HG03039 (cell line): ENCODE measurements at regions not wholly inside any gene's neighbourhood (a gene's known extent, or its start where the extent isn't known, plus 50 kb on each side); places are given as distances from the start of the nearest gene placed in this dataset.

Experiments
- ATAC-seq: cut with Tn5 transposase; IDR thresholded peaks from one replicate; pipeline ENCODE4 v1.9.1; 2021; ENCODE audit warnings: mild to moderate bottlenecking, moderate library complexity; ENCODE audit not compliant: unreplicated experiment

DNA sequence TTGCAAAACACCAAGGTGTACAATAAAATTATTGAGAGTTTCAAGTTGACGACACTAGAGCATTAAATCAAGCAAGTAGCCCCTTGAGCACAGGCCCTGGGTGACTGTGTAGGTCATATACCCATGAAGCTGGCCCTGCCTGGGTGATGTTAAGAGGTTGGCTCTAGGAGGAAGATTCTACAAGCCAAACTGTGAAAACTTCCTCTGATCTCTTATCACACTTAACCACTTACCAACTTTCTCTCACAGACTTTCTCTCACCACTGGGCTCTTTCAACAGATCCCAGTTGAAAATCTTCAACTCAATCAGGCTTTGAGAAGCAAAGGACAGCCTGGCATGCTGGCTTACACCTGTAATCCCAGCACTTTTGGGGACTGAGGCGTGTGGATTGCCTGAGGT, 186.9 kb upstream of the BTG1 start:
- ATAC-seq, result no peak

DNA sequence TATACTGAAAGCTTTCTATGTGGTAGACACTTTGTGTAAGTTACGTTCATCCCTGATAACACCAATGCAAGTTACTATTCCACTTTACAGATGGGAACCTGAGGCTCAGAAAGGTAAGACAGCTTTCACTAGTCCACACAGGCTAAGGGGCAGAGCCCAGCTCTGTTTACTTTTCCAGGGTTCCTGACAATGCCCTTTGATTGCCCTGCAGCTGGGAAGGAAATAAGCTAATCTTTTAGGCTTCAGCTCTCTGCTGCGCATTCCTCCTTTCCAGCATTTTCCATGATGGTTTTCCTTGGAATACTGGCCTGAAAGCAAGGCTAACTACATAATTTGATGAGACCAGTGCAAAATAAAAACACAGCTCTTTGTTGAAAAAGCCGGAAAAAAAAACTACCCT, 185.7 kb upstream of the BTG1 start:
- no peak for ATAC-seq

DNA sequence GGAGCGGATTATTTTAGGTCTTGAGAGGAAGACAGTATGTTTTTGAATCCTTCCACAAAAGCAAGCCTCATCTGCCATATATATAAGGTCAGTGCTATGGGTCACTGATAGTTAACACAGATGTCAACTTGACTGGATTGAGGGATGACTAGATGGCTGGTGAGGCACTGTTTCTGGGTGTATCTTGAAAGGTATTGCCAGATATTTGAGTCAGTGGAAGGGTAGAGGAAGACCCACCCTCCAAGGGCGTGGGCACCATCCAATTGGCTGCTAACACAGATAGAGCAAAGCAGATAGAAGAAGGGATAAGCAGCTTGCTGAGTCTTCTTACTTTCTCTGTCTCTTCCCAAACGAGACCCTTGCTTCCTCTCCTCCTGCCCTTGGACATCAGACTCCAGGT, 185.0 kb upstream of the BTG1 start:
- no peak for ATAC-seq

DNA sequence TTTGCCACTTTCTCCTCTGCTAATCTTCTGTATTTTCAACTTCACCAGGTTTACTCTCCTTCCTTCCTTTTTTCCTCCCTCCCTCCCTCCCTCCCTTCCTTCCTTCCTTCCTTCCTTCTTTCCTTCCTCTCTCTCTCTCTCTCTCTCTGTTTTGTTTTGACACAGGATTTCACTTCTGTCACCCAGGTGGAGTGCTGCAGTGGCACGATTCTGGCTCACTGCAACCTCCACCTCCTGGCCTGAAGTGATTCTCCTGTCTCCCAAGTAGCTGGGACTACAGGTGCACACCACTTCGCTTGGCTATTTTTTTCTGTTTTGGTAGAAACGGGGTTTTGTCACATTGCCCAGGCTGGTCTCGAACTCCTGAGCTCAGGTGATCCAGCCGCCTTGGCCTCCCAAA, 181.2 kb upstream of the BTG1 start:
- ATAC-seq, result no peak

DNA sequence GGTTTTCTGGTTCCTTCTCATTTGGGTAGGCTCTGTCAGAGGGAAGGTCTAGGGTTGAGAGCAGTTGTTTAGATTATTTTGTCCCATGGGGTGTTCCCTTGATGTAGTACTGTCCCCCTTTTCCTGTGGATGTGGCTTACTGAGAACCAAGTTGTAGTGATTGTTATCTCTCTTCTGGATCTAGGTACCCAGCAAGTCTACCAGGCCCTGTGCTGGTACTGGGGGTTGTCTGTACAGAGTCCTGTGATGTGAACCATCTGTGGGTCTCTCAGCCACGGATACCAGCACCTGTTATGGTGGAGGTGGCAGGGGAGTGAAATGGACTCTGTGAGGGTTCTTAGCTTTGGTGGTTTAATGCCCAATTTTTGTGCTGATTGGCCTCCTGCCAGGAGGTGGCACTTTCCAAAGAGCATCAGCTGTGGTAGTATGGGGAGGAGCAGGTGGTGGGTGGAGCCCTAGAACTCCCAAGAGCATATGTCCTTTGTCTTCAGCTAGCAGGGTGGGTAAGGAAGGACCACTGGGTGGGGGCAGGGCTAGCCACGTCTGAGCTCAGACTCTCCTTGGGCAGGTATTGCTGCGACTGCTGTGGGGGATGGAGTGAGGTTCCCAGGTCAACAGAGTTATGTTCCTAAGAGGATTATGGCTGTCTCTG, 179.3 kb upstream of the BTG1 start:
- ATAC-seq, result no peak

DNA sequence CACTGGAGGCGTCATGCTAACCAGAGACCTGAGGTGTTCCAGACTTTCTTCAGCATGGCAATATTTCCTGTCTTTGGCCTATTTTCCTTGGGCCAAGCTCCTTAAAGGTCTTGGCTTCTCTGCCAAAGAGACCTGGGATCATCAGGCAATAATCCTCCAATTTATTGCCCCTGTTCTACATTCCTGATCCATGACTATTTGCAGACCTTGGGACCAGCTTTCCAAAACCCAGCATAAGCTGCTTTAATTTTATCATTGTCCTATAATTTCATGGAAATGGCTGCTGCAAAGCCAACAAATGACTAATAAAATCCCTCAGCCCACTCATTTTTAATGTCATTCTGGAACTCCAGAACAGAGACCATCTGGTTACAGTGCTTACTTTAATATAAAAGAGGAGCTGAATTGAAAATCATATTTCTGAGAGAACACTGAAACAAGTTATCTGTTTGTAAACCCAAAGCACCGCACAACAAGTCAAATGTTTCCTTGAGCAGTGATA, 166.9 kb upstream of the BTG1 start:
- ATAC-seq, result no peak

DNA sequence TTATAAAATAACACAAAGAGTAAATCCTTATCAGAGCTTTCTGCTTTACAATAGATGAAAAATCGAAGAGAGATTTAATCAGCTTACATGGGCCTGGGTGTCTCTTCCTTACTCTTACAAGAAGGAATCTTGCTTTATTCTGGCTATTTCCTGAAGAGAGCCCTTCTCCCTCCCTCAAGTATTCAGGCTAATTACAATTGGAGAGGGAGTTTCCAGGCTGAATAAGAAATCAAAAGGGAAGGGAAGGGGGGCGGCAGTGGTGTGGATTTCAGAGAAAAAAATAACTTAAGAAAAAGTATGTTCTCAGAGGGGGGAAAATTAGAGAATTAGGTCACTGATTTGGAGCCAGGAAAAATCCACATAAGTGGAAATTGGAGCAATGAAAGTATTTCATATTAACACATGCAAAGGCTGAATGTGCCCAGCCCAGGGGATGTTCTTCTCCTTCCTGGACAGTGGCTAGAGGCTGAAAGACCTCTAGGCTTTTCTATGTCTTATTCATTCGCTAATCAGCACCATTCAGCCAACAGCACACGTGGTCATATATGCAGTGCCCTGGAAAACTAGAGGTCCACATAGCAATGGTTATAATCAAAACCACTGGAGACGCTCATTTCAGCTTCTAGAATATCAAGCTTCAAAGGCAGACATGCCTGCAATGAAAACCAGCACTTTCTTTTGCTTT, 158.9 kb upstream of the BTG1 start:
- no peak for ATAC-seq

DNA sequence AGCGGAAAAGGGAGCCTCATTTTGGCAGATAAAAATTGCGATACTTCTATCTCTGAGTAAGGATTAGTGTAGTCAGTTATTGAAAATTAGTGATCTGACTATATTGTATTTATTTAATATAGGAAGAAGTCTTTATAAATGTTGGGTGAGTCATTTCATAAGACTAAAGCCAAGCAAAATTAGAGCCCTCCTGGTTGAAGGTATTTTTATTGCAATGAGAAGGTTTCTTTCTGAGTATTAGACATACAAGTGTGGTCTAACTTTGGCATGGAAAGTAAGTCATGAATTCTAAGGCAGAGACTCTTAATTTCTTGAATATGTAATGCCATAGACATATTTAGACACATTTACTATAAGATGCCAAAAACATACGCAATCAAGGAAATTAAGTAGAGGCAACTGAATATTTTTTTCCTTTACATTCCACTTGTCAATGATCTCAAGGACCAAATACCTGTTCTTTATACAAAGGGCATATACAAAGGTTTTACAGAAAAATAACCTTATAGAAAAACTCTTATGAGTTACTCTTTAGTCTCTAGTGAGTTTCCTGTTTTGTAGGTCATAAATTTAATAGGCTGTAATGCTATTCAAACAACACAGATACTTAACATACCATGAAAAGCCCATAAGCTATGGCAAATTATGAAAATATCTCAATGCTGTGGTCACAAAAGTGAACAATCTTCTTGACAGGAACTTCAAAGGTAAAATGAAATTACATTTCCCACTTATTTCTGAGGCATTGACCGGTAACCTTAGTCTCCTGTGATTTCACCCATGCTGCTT, 156.6 kb upstream of the BTG1 start:
- ATAC-seq, result no peak

DNA sequence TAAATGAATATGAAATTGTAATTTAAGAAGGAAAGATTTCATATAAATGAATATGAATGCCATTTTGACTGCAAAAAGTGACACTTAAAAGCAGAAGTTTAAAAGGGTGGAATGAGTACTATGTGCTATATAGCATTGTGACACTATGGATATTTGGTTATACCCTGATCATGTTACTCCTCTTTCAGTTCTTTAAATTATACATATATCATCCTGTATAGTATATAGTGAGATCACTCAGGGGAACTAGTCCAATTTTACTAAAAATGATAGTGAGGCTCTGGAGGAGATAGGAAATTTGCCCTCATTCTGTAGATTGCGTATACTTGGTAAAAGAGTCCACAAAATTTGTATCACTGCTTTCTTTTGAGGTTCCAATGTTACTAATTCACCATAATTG, 155.7 kb upstream of the BTG1 start:
- ATAC-seq, result no peak

DNA sequence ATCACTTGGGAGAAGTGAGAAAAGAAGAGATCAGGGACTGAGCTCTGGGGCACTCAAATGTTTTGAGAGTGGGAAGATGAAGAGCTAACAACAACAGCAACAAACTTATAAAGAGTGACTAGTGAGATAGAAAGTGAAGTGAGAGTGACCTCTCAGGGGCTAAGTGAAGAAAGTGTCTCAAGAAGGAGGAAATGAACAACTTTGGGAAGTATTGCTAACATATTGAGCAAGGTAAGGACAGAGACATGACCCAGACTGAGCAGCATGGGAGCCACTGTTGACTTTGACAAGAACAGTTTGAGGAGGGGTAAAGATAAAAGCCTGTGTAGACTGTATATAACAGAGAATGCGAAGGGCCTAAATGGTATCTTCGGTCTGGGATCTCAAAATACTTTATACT, 155.1 kb upstream of the BTG1 start:
- no peak for ATAC-seq

DNA sequence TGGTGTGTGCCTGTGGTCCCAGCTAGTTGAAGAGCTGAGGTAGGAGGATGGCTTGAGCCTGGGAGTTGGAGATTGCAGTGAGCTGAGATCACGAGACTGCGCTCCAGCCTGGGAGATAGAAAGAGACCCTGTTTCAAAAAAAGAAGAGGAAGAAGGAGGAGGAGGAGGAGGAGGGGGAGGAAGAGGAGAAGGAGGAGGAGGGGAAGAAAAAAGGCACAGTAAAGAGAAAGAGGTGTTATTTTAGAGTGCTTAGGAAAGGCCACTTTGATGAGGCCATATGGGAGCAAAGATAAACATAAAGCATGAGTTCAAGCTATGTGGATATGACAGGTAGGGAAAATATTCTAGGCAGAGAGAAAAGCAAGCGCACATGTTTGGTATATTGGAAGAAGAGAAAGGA, 154.1 kb upstream of the BTG1 start:
- ATAC-seq, result no peak

DNA sequence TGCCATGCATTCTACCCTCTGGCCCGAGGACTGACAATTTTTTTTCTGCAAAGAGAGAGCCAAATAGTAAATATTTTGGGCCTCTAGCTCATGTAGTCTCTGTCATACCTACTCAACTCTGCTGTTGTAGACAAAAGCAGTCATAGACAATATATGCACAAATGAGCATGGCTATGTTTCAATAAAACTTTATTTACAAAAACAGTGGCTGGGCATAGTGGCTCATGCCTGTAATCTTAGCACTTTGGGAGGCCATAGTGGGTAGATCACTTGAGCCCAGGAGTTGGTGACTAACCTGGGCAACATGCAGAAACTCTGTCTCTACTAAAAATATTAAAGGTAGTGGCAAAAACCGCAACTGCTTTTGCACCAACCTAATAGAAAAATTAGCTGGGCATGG, 153.7 kb upstream of the BTG1 start:
- ATAC-seq, result no peak

DNA sequence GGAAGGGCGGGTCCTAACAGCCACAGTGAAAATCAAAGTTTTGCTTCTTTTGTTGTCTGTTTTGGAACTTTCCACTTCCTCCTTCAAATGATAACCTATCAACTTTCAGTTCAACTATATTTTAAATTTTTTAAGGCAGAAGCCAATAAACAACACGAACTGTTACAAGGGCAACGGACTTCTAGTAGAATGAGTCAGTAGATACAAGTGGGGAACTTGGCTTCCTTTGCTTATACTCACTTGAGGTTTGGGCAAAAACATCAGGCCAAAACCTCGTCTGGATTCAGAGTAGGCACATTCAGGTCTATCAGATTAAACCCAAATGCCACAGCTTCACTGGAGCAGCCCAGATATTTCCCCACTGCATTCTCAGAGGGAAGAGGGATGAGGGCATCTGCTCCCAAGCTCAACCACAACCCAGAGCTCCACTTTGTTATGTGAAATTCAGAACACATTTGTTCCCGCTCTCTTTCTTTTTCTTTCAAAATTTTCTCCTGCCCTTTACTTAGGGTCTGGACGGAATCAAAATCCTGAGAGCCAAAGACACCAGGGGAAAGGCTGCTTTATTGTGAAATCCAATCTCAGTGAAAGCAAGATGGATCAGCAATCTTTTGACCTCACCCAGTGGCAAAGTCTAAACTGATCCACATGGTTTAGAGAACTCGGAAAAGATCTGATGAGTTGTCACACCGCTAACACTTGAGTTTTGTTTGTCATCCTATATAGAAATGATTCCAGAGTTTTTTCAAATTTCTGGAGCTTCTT, 152.5 kb upstream of the BTG1 start:
- ATAC-seq, result no peak

DNA sequence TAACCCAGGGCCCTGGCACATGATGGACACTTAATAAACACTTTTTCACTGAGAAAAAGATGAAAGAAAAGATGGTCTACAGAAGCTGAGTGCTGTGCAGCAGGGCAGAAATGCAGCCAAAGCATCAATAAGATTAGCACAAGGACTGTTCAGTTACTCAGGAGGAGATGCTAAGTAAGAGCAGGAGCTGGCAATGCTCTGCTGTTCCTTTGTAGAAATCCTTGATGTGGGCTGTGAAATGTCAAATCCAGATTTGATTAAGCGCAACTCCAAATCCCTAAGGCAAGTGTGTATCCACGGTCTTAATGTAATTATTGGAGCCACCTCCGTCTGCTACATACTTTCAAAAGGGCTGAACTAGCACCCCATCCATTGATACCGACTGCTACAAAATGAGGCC, 151.8 kb upstream of the BTG1 start:
- no peak for ATAC-seq

DNA sequence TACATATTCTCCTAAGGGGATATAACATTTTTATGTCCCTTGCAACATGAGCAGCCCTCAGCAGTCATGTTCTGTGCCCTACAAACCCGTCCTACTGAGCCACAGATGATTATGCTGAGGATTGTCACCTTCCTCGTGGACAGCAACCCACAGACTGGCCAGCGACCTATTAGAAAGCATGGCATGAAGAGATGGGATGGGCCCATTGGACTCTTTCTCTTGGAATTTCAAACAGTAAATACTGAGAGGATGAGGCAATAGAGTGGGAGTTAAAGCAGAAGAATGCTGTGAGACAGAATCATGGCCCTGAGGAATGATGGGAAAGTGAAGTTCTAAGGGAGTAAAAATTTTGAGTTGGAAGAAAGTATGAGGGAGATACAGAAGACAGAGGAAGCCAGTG, 149.9 kb upstream of the BTG1 start:
- no peak for ATAC-seq

DNA sequence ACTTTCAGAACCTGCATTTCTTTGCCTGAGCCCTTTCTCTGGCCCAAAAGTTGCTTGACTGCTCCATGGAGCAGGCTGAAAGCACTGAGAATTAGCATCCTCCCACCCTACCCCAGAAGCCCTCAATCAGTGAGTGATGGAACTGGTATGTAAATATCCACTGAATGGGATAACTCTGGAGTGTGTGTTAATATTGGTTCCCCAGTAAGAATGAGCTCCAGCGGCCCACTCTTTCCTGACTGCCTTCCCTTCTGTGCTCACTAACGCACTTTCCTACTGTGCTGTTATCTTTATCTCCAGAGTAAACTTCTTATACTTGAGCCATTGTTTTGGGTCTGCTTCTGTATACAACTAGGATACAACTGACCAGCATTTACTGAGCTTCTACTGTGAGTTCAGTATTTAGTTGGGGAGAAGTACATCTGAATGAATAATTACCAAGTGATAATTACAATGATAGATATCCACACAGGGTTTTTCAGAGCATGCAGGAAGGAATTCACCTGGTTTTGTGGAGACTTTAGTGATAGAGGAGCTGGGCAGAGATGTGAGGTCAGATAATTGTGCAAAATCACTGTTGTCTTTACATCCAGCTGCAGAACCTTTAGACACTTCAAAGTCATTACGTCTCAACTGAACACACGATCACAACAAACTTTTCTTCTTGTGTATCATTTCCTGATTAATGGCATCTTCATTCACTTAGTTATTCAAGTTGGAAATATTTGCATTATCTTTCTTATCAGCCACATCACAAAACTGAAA, 149.2 kb upstream of the BTG1 start:
- ATAC-seq, result no peak

DNA sequence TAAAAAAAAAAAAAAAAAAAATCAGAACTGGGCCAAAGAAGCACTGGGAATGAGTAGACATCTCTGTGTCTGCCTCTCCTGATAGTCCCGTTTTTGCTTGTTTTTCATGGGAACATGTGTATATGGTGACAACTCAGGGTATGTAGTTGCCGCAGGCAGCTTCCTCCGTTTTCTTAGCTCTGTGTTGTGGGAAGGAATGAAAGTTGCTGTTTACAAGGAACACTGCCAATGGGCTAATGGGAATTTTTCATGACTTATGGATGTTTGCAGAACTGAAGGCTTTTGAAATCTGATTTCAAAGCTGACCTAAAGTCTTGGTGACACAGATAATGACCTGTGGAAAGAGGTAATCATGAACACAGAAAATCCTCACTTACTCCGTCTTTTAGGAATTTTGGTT, 146.4 kb upstream of the BTG1 start:
- no peak for ATAC-seq

DNA sequence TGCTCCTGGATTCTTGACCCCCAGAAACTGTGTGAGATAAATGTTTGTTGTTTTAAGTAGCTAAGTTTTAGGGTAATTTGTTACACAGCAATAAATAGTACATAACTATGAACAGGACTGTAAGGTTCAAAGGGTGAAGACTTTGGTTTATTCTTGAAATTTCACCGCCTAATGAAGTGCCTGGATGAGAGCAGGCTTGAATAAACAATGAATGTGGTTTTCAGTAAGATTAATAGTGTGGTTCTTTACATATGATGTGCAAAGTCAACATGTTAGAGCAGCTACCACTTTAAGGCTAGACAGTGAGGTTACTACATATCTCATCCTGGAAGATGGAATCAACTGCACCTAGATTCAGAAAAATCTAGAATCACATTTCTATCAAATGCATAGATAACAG, 145.2 kb upstream of the BTG1 start:
- no peak for ATAC-seq

DNA sequence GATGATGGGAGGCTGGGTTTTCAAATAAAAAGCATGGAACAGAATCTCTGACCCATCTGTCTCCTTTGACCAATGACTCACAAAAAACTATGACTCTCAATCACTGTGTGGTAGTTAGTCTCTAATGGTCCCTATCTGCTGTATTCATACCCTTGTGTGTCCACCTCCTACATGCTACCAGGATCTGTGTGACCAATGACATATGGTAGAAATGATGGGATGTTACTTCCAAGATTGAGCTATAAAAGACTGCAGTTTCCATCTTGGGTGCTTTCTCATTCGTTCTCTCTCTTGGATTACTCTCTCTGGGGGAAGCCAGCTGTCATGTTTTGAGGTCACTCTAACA, 144.7 kb upstream of the BTG1 start:
- ATAC-seq, result no peak

DNA sequence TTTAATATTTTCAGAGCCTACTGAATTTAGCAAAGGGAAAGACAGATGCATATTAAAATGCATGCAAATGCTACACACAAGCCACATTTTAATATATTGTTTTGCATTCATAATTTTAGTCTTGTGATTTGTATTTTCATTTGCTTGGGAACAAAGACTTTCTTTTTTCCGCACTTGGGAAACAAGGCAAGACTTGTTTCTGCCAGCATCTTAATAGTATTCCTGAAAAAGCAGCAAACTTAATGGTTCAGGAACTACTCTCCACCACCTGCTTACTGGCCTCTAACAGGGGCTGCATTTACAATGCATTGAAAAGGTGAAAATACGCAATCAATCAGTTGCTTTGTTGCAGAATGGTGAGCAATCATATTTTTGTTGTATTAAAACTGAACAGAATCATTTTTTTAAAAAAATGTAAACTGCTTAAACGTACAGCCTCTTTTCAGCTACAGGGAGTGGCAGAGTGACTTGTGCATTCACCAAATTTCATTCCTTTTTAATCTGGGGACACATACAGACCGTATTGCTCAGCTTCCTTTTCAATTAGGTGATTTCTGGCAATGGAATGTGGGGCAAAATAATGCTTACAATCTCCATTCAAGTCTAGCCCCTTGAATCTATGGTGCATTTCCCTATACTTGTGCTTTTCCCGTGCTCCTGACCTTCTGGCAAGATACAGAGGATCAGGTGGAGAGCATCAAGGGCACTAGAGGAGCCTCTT, 144.1 kb upstream of the BTG1 start:
- no peak for ATAC-seq
